SU-DHL-6 (cell line): ENCODE measurements at regions not wholly inside any gene's neighbourhood (a gene's known extent, or its start where the extent isn't known, plus 50 kb on each side); places are given as distances from the start of the nearest gene placed in this dataset.

Source experiments
- H2AFZ ChIP-seq: fragments of 200-600 bp; sonication (generic); 2 replicates; pipeline ENCODE4 v1.6.1; 2014; ENCODE audit warnings: low read depth, mild to moderate bottlenecking, moderate library complexity, mixed read lengths, antibody characterized with exemption, low read length; ENCODE audit not compliant: severe bottlenecking
- H3F3A ChIP-seq: fragments of 200-600 bp; shearing (Covaris generic); 2 replicates; pipeline ENCODE4 v1.6.0; 2016; ENCODE audit warnings: antibody characterized with exemption, mild to moderate bottlenecking; ENCODE audit not compliant: insufficient read depth
- H3K27ac ChIP-seq: fragments of 200-600 bp; sonication (generic); 2 replicates; pipeline ENCODE4 v1.5.1; 2016; ENCODE audit warnings: low read depth, mild to moderate bottlenecking, low read length, moderate library complexity, mixed read lengths
- H3K27me3 ChIP-seq: fragments of 200-600 bp; sonication (generic), shearing (Covaris generic); 2 replicates; pipeline ENCODE4 v1.6.0; 2014; ENCODE audit warnings: mild to moderate bottlenecking, low read length
- H3K36me3 ChIP-seq: fragments of 200-600 bp; sonication (generic); 2 replicates; pipeline ENCODE4 v1.6.1; 2014; ENCODE audit warnings: mild to moderate bottlenecking, low read length, mixed read lengths
- H3K4me2 ChIP-seq: fragments of 300-600, 200-600 bp; shearing (Covaris generic), sonication (generic); 2 replicates; pipeline ENCODE4 v1.6.0; 2014; ENCODE audit warnings: low read length, low read depth, mild to moderate bottlenecking; ENCODE audit not compliant: poor library complexity, severe bottlenecking
- H3K4me3 ChIP-seq: fragments of 200-600 bp; sonication (generic); 2 replicates; pipeline ENCODE4 v1.5.1; 2014; ENCODE audit warnings: antibody characterized with exemption, low read length, mild to moderate bottlenecking, mixed read lengths; ENCODE audit not compliant: insufficient read depth, poor library complexity, severe bottlenecking
- H3K79me2 ChIP-seq: fragments of 200-600 bp; sonication (generic); 2 replicates; pipeline ENCODE4 v1.6.1; 2014; ENCODE audit warnings: mild to moderate bottlenecking, low read length, moderate library complexity; ENCODE audit not compliant: insufficient read depth
- H3K9ac ChIP-seq: fragments of 200-600 bp; sonication (generic); 2 replicates; pipeline ENCODE4 v1.7.0; 2014; ENCODE audit warnings: mild to moderate bottlenecking, low read length
- H3K9me2 ChIP-seq: fragments of 200-600 bp; sonication (generic); replicated peaks from 2 replicates; pipeline ENCODE4 v1.6.1; 2014; ENCODE audit warnings: low read length; ENCODE audit not compliant: insufficient read depth
- H3K9me3 ChIP-seq: fragments of 200-600 bp; sonication (generic); 2 replicates; pipeline ENCODE4 v1.6.1; 2014; ENCODE audit warnings: low read length, mixed read lengths; ENCODE audit not compliant: insufficient read depth
- H4K20me1 ChIP-seq: fragments of 200-600 bp; sonication (generic); 2 replicates; pipeline ENCODE4 v1.6.1; 2014; ENCODE audit warnings: low read depth, mild to moderate bottlenecking, antibody characterized with exemption, low read length, moderate library complexity, mixed read lengths
- CTCF ChIP-seq: fragments of 200-600 bp; sonication (generic); IDR thresholded peaks from one replicate; pipeline ENCODE4 v1.5.1; 2017; ENCODE audit warnings: antibody characterized with exemption, mild to moderate bottlenecking, low read length, moderate library complexity; ENCODE audit not compliant: insufficient read depth, poor library complexity, severe bottlenecking
- EZH2phosphoT487 ChIP-seq: fragments of 200-600 bp; sonication (generic), shearing (Covaris generic); conservative IDR thresholded peaks from 2 replicates; pipeline ENCODE4 v1.6.1; 2018; ENCODE audit warnings: mild to moderate bottlenecking, antibody characterized with exemption, low read length, moderate library complexity, mixed read lengths

- H3K9me3 ChIP-seq = no peaks in the 10 kb centered on the region
- no peaks in the 10 kb centered on the region for H3K9me2 ChIP-seq
- H4K20me1 ChIP-seq = no peaks in the 10 kb centered on the region
- H3K4me3 ChIP-seq = no peak overlapping the region
- TF ChIP-seq CTCF = no peak
- no peak for TF ChIP-seq EZH2phosphoT487
- no peaks in the 10 kb centered on the region for H3K36me3 ChIP-seq
- H3K79me2 ChIP-seq = no peaks in the 10 kb centered on the region
- H3K9ac ChIP-seq = no peak overlapping the region
- H3K27me3 ChIP-seq = no peaks in the 10 kb centered on the region
- no peaks in the 10 kb centered on the region for H3F3A ChIP-seq
- no peak overlapping the region for H2AFZ ChIP-seq
- H3K4me2 ChIP-seq = no peak overlapping the region
- H3K27ac ChIP-seq = no peak overlapping the region
Observed at GRCh38 chr1:235002706-235003300, 125.8 kb downstream of the TOMM20 start.

- Histone ChIP-seq H3K9me2 (no peaks in the 10 kb centered on the region), H3K27ac (no peak overlapping the region)
Observed at GRCh38 chr1:234999513-234999940, 129.1 kb downstream of the TOMM20 start.

GRCh38 chr1:234997896-234998741 lies 130.5 kb downstream of the TOMM20 start:
- Histone ChIP-seq H3K9me3 (no peaks in the 10 kb centered on the region), H3K9ac (no peak overlapping the region), H3K4me2 (no peak overlapping the region), H3F3A (no peaks in the 10 kb centered on the region), H3K27ac (no peak overlapping the region), H3K4me3 (no peak overlapping the region), H3K9me2 (no peaks in the 10 kb centered on the region), H3K27me3 (no peaks in the 10 kb centered on the region), H3K79me2 (no peaks in the 10 kb centered on the region), H3K36me3 (no peaks in the 10 kb centered on the region), H2AFZ (no peak overlapping the region), H4K20me1 (no peaks in the 10 kb centered on the region)
- TF ChIP-seq CTCF (no peak), EZH2phosphoT487 (no peak)

More at GRCh38 chr1:234999513-234999940, 129.1 kb downstream of the TOMM20 start:
- Histone ChIP-seq H3F3A (no peaks in the 10 kb centered on the region), H3K4me3 (no peak overlapping the region), H3K36me3 (no peaks in the 10 kb centered on the region), H3K9ac (no peak overlapping the region), H3K4me2 (no peak overlapping the region), H3K9me3 (no peaks in the 10 kb centered on the region), H3K79me2 (no peaks in the 10 kb centered on the region), H2AFZ (no peak overlapping the region), H3K27me3 (no peaks in the 10 kb centered on the region), H4K20me1 (no peaks in the 10 kb centered on the region)
- no peak for TF ChIP-seq EZH2phosphoT487
- TF ChIP-seq CTCF = no peak
